Esophagus squamous epithelium (tissue), 4 donors: ENCODE measurements at regions not wholly inside any gene's neighbourhood (a gene's known extent, or its start where the extent isn't known, plus 50 kb on each side); places are given as distances from the start of the nearest gene placed in this dataset.

ENCODE experiments used
- CTCF ChIP-seq, 6 experiments: fragments of 450-650 bp in 4 of 6; fragments of 200-600 bp in 2 of 6; sonication (generic) in 2 of 6; IDR thresholded peaks; one replicate each; pipeline ENCODE4 v1.5.1; 2016 to 2019; ENCODE audit warnings: antibody characterized with exemption in 6 of 6, mild to moderate bottlenecking in 4 of 6, moderate library complexity in 4 of 6
- POLR2A ChIP-seq, 4 donors: fragments of 450-650 bp; IDR thresholded peaks; one replicate each; pipeline ENCODE4 v1.6.1; 2017; ENCODE audit warnings: antibody characterized with exemption in 4 of 4, mild to moderate bottlenecking in 4 of 4, moderate library complexity in 3 of 4

GRCh38 chr3:153289334-153289808 is 127.3 kb downstream of the RAP2B start:
- no peak for TF ChIP-seq CTCF (IDR thresholded peaks at IDR 0.05)
- no peak for TF ChIP-seq POLR2A (IDR thresholded peaks at IDR 0.05)
